B cell (primary cell): ENCODE measurements at regions not wholly inside any gene's neighbourhood (a gene's known extent, or its start where the extent isn't known, plus 50 kb on each side); places are given as distances from the start of the nearest gene placed in this dataset.

Experiments
- ATAC-seq: fragments of 200-7000 bp; cut with Tn5 transposase; one replicate; pipeline ENCODE4 v1.10.0; 2021; ENCODE audit warnings: low read depth, mild to moderate bottlenecking, moderate number of reproducible peaks, moderate library complexity
- CTCF ChIA-PET: fragments of 350-600 bp; sonication (Branson Sonifier 250); formaldehyde crosslinking; loops from one replicate; lab custom pipeline; 2021; ENCODE audit warnings: antibody characterized with exemption, inconsistent platforms; lab: Charles Lee
- POLR2A ChIA-PET: fragments of 350-600 bp; sonication (Branson Sonifier 250); formaldehyde crosslinking; loops from one replicate; lab custom pipeline; 2021; ENCODE audit warnings: antibody characterized with exemption; lab: Charles Lee
- DNase-seq: peaks from one replicate; pipeline ENCODE4 v3.0.0; 2013
- H2AFZ ChIP-seq: 2 replicates; pipeline ENCODE4 v1.6.1; 2012; ENCODE audit warnings: mild to moderate bottlenecking, low read depth, low read length; ENCODE audit not compliant: insufficient read depth, poor library complexity, severe bottlenecking
- H3K27ac ChIP-seq, 2 donors: 1 replicate in 1 of 2; 2 replicates in 1 of 2; pipeline ENCODE4 v1.5.1; 2012 to 2013; ENCODE audit warnings: low read length in 2 of 2, mild to moderate bottlenecking in 2 of 2, moderate library complexity in 1 of 2
- H3K27me3 ChIP-seq, 4 experiments: fragments of 200-600 bp in 1 of 4; sonication (generic) in 1 of 4; replicated peaks in 1 of 4; 1 replicate in 2 of 4; 2 replicates in 2 of 4; pipeline versions ENCODE4 v1.6.1 to v1.7.0; 2013 to 2016; ENCODE audit warnings: low read length in 3 of 4, mild to moderate bottlenecking in 2 of 4, mixed read lengths in 1 of 4, moderate library complexity in 1 of 4; ENCODE audit not compliant: insufficient read depth in 4 of 4, control insufficient read depth in 3 of 4; ENCODE audit errors: control extremely low read depth in 1 of 4
- H3K36me3 ChIP-seq, 2 experiments: replicated peaks in 1 of 2; 1 replicate in 1 of 2; 2 replicates in 1 of 2; pipeline versions ENCODE4 v1.6.1 to v1.7.1; 2013; ENCODE audit warnings: low read length in 1 of 2; ENCODE audit not compliant: insufficient read depth in 2 of 2, control insufficient read depth in 1 of 2; ENCODE audit errors: control extremely low read depth in 1 of 2, extremely low read depth in 1 of 2
- H3K4me1 ChIP-seq, 2 donors: fragments of 200-600 bp in 1 of 2; sonication (generic) in 1 of 2; 1 replicate in 1 of 2; 2 replicates in 1 of 2; pipeline versions ENCODE4 v1.5.1 to v1.6.1; 2013 to 2017; ENCODE audit warnings: low read length in 2 of 2; ENCODE audit not compliant: control insufficient read depth in 2 of 2, insufficient read depth in 2 of 2
- H3K4me2 ChIP-seq: replicated peaks from 2 replicates; pipeline ENCODE3; 2012; ENCODE audit warnings: mild to moderate bottlenecking, low read depth, low read length; ENCODE audit not compliant: poor library complexity, severe bottlenecking
- H3K4me3 ChIP-seq, 5 experiments: fragments of 200-600 bp in 1 of 5; sonication (generic) in 1 of 5; 1 replicate in 3 of 5; 2 replicates in 2 of 5; pipeline versions ENCODE4 v1.5.1 to v1.7.0; 2011 to 2016; ENCODE audit warnings: low read length in 4 of 5, mild to moderate bottlenecking in 4 of 5, low read depth in 2 of 5, control low read depth in 1 of 5, moderate library complexity in 1 of 5; ENCODE audit not compliant: insufficient read depth in 1 of 5; ENCODE audit errors: control extremely low read depth in 1 of 5, extremely low read depth in 1 of 5
- H3K79me2 ChIP-seq: fragments of 200-600 bp; sonication (generic); one replicate; pipeline ENCODE4 v1.6.0; 2016; ENCODE audit warnings: low read length; ENCODE audit not compliant: control insufficient read depth, insufficient read depth
- H3K9ac ChIP-seq: fragments of 200-600 bp; sonication (generic); 2 replicates; pipeline ENCODE4 v1.6.1; 2017; ENCODE audit warnings: mild to moderate bottlenecking, low read length, moderate library complexity
- H3K9me3 ChIP-seq, 3 donors: one replicate each; pipeline versions ENCODE4 v1.6.1 to v1.7.1; 2013; ENCODE audit warnings: low read length in 2 of 3; ENCODE audit not compliant: control insufficient read depth in 2 of 3, insufficient read depth in 1 of 3; ENCODE audit errors: control extremely low read depth in 1 of 3
- H4K20me1 ChIP-seq: 2 replicates; pipeline ENCODE4 v1.6.0; 2012; ENCODE audit warnings: mild to moderate bottlenecking, low read length; ENCODE audit not compliant: insufficient read depth, control insufficient read depth, poor library complexity, severe bottlenecking
- H3K27ac Mint-ChIP-seq: one replicate; pipeline ENCODE4 v1.8.0; 2021; ENCODE audit warnings: mixed read lengths
- H3K27me3 Mint-ChIP-seq: one replicate; pipeline ENCODE4 v1.8.0; 2021; ENCODE audit warnings: mixed read lengths
- H3K4me1 Mint-ChIP-seq: one replicate; pipeline ENCODE4 v1.8.0; 2021; ENCODE audit warnings: mixed read lengths
- H3K4me3 Mint-ChIP-seq: one replicate; pipeline ENCODE4 v1.8.0; 2021; ENCODE audit warnings: mixed read lengths
- H3K9me3 Mint-ChIP-seq: one replicate; pipeline ENCODE4 v1.8.0; 2022; ENCODE audit warnings: mixed read lengths; ENCODE audit not compliant: insufficient read depth
- EZH2 ChIP-seq: IDR thresholded peaks from 2 replicates; pipeline ENCODE4 v1.6.1; 2012; ENCODE audit warnings: borderline replicate concordance, low read depth, mild to moderate bottlenecking, moderate library complexity, low read length; ENCODE audit not compliant: insufficient read depth, poor library complexity, severe bottlenecking
- WGBS: methylation state at CpG from one replicate; pipeline ENCODE4 v1.1.5; 2013; ENCODE audit warnings: missing lambda C conversion rate; ENCODE audit not compliant: insufficient coverage; 5-methylcytosine and 5-hydroxymethylcytosine counted together
- intact Hi-C: fragments of 100-400 bp; cut with micrococcal nuclease; formaldehyde crosslinking; loops from one replicate; pipeline ENCODE4 v1.10.0; 2022
- TF ChIP-seq, protein P1 (sequence below): fragments of 200-600 bp; IDR thresholded peaks from one replicate; pipeline ENCODE4 v1.8.0; 2022; ENCODE audit warnings: antibody characterized with exemption, mild to moderate bottlenecking

DNA sequence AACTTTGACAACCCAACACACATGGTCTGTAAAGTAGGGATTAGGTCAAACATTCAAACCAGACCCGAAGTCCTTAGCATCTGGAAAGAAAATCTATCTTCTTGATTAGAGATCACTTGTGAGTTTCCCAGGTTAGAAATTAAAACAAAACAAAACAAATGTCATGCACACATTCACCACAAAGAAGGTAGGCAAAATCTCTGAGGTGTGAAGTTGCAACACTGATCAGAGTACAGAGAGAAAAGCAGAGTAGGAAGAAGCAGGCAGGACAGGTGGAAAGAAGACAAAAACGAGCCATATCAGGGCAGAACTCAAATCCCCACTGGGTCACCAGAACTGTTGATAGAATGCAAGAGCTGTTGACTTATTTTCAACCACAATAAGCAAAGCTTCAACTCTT lies 102.8 kb upstream of the THSD7A start:
- no peaks in the 10 kb centered on the region for H3K9me3 ChIP-seq
- TF ChIP-seq EZH2 = no peak
- TF ChIP-seq, protein P1, sequence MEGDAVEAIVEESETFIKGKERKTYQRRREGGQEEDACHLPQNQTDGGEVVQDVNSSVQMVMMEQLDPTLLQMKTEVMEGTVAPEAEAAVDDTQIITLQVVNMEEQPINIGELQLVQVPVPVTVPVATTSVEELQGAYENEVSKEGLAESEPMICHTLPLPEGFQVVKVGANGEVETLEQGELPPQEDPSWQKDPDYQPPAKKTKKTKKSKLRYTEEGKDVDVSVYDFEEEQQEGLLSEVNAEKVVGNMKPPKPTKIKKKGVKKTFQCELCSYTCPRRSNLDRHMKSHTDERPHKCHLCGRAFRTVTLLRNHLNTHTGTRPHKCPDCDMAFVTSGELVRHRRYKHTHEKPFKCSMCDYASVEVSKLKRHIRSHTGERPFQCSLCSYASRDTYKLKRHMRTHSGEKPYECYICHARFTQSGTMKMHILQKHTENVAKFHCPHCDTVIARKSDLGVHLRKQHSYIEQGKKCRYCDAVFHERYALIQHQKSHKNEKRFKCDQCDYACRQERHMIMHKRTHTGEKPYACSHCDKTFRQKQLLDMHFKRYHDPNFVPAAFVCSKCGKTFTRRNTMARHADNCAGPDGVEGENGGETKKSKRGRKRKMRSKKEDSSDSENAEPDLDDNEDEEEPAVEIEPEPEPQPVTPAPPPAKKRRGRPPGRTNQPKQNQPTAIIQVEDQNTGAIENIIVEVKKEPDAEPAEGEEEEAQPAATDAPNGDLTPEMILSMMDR = no peak
- H3K4me1 ChIP-seq = no peaks in the 10 kb centered on the region
- H3K9ac ChIP-seq = no peak overlapping the region
- Mint-ChIP-seq H3K27me3 (no peaks in the 10 kb centered on the region), H3K4me3 (no peak overlapping the region), H3K27ac (no peak overlapping the region), H3K9me3 (no peaks in the 10 kb centered on the region), H3K4me1 (no peaks in the 10 kb centered on the region)
- no CpG with 5 or more reads among the region's 2 CpGs for WGBS
- POLR2A ChIA-PET = no interaction called here
- H3K4me2 ChIP-seq = no peak overlapping the region
- DNase-seq (no peak), ATAC-seq (no peak)
- H2AFZ ChIP-seq = no peak overlapping the region
- H3K4me3 ChIP-seq = no peak overlapping the region
- no peaks in the 10 kb centered on the region for H3K27me3 ChIP-seq
- H3K36me3 ChIP-seq = no peaks in the 10 kb centered on the region
- H3K79me2 ChIP-seq = no peaks in the 10 kb centered on the region
- CTCF ChIA-PET = no interaction called here
- no peak overlapping the region for H3K27ac ChIP-seq
- H4K20me1 ChIP-seq = no peaks in the 10 kb centered on the region
- intact Hi-C loops = no loop called here

DNA sequence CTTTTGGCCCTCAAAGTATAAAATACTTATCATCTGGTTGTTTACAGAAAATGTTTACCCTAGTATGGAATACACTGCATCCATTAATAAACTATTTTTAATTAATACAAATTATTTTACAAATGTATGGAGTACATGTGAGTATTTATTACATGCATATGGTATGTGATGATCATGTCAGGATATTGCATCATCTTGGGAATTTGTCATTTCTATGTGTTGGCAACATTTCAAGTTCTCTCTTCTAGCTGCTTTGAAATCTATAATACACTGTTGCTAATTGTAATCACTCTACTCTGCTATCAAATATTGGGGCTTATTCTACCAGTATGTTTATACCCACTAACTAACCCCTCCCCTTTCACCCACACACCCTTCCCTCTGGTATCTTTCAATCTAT lies 103.9 kb upstream of the THSD7A start:
- H3K4me1 ChIP-seq = no peaks in the 10 kb centered on the region
- intact Hi-C loops = no loop called here
- no peaks in the 10 kb centered on the region for H3K27me3 ChIP-seq
- no peak for DNase-seq
- no peaks in the 10 kb centered on the region for H3K36me3 ChIP-seq
- no peak overlapping the region for H3K4me3 ChIP-seq
- Mint-ChIP-seq H3K9me3 (no peaks in the 10 kb centered on the region), H3K27me3 (no peaks in the 10 kb centered on the region), H3K27ac (no peak overlapping the region), H3K4me1 (no peaks in the 10 kb centered on the region), H3K4me3 (no peak overlapping the region)
- no peaks in the 10 kb centered on the region for H3K79me2 ChIP-seq
- TF ChIP-seq, protein P1 = no peak
- no peak for TF ChIP-seq EZH2
- no peak overlapping the region for H2AFZ ChIP-seq
- H4K20me1 ChIP-seq = no peaks in the 10 kb centered on the region
- H3K9me3 ChIP-seq = no peaks in the 10 kb centered on the region
- POLR2A ChIA-PET = no interaction called here
- H3K4me2 ChIP-seq = no peak overlapping the region
- CTCF ChIA-PET = no interaction called here
- H3K9ac ChIP-seq = no peak overlapping the region
- no peak overlapping the region for H3K27ac ChIP-seq
- ATAC-seq = no peak
